Keratinocyte (primary cell): ENCODE measurements at regions not wholly inside any gene's neighbourhood (a gene's known extent, or its start where the extent isn't known, plus 50 kb on each side); places are given as distances from the start of the nearest gene placed in this dataset.
"Not testable (repeated sequence)": the region's sequence is repeated elsewhere in the genome, so short reads cannot be mapped to it uniquely, and the experiment has no call there.

Experiments
- EZH2 ChIP-seq: IDR thresholded peaks from one replicate; pipeline ENCODE4 v1.6.1; 2012; ENCODE audit warnings: inconsistent platforms, mild to moderate bottlenecking, low read length, moderate library complexity
- TF ChIP-seq, protein P1 (sequence below), 3 experiments: IDR thresholded peaks in 1 of 3; conservative IDR thresholded peaks in 1 of 3; optimal IDR thresholded peaks in 1 of 3; 2 replicates in 2 of 3; 3 replicates in 1 of 3; pipeline versions ENCODE3 to v1.5.1; 2011; ENCODE audit warnings: low read length in 3 of 3, mild to moderate bottlenecking in 3 of 3, moderate library complexity in 2 of 3, control low read depth in 1 of 3, inconsistent platforms in 1 of 3; ENCODE audit not compliant: insufficient read depth in 2 of 3; ENCODE audit errors: extremely low read depth in 1 of 3

DNA sequence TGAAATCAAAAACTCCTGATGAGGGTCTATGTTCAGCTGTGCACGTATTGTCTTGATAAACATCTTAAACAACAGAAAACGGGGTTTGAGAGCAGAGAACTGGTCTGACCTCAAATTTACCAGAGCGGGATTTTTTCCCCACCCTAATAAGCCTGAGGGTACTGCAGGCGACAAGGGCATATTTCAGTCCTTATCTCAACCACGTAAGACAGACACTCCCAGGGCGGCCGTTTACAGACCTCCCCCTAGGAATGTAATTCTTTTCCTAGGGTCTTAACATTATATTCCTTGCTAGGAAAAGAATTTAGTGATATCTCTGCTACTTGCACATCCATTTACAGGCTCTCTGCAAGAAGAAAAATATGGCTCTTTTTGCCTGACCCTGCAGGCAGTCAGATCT is 1546.6 kb downstream of the FAM181B start:
- TF ChIP-seq, protein P1, sequence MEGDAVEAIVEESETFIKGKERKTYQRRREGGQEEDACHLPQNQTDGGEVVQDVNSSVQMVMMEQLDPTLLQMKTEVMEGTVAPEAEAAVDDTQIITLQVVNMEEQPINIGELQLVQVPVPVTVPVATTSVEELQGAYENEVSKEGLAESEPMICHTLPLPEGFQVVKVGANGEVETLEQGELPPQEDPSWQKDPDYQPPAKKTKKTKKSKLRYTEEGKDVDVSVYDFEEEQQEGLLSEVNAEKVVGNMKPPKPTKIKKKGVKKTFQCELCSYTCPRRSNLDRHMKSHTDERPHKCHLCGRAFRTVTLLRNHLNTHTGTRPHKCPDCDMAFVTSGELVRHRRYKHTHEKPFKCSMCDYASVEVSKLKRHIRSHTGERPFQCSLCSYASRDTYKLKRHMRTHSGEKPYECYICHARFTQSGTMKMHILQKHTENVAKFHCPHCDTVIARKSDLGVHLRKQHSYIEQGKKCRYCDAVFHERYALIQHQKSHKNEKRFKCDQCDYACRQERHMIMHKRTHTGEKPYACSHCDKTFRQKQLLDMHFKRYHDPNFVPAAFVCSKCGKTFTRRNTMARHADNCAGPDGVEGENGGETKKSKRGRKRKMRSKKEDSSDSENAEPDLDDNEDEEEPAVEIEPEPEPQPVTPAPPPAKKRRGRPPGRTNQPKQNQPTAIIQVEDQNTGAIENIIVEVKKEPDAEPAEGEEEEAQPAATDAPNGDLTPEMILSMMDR (optimal IDR thresholded peaks at IDR 0.05 in 1 of 3, IDR thresholded peaks at IDR 0.05 in 1 of 3, conservative IDR thresholded peaks at IDR 0.05 in 1 of 3; ENCODE audit: extremely low read depth in 1 of 3, insufficient read depth in 2 of 3, low read length in 3 of 3): not testable (repeated sequence)
- not testable (repeated sequence) for TF ChIP-seq EZH2
